Breast epithelium (tissue), 4 donors: ENCODE measurements at regions not wholly inside any gene's neighbourhood (a gene's known extent, or its start where the extent isn't known, plus 50 kb on each side); places are given as distances from the start of the nearest gene placed in this dataset.

Experiments
- DNase-seq, 2 donors: peaks; one replicate each; pipeline ENCODE4 v3.0.0-alpha.2; 2019; ENCODE audit warnings: low spot score in 2 of 2
- H3K27ac ChIP-seq, 2 donors: fragments of 200-600 bp; sonication (generic) in 1 of 2; one replicate each; pipeline ENCODE4 v1.5.1; 2016 to 2019; ENCODE audit warnings: mild to moderate bottlenecking in 1 of 2
- H3K27me3 ChIP-seq, 2 donors: fragments of 200-600 bp; sonication (generic) in 1 of 2; one replicate each; pipeline versions ENCODE4 v1.5.1 to v1.6.0; 2017 to 2019; ENCODE audit warnings: control low read depth in 1 of 2, mild to moderate bottlenecking in 1 of 2
- H3K36me3 ChIP-seq: fragments of 200-600 bp; one replicate; pipeline ENCODE4 v1.5.1; 2019
- H3K4me1 ChIP-seq, 2 donors: fragments of 200-600 bp; sonication (generic); one replicate each; pipeline ENCODE4 v1.5.1; 2016 to 2019; ENCODE audit warnings: control low read depth in 1 of 2
- H3K4me3 ChIP-seq, 3 donors: fragments of 200-600 bp; sonication (generic); 1 replicate in 2 of 3; 2 replicates in 1 of 3; pipeline ENCODE4 v1.5.1; 2016 to 2019; ENCODE audit warnings: mild to moderate bottlenecking in 3 of 3, moderate library complexity in 2 of 3
- H3K9me3 ChIP-seq, 2 donors: fragments of 200-600 bp; sonication (generic) in 1 of 2; one replicate each; pipeline ENCODE4 v1.5.1; 2016 to 2019; ENCODE audit warnings: control low read depth in 1 of 2
- POLR2A ChIP-seq: fragments of 450-650 bp; IDR thresholded peaks from one replicate; pipeline ENCODE4 v1.6.1; 2016; ENCODE audit warnings: antibody characterized with exemption, mild to moderate bottlenecking, moderate library complexity
- POLR2AphosphoS5 ChIP-seq, 3 donors: sonication (generic); formaldehyde crosslinking; IDR thresholded peaks; one replicate each; pipeline ENCODE4 v1.6.1; 2017; ENCODE audit warnings: antibody characterized with exemption in 3 of 3
- intact Hi-C: fragments of 100-400 bp; cut with DNase I; formaldehyde crosslinking; loops from one replicate; pipeline ENCODE4 v1.15.1; 2023; ENCODE audit warnings: low total_unique reads
- TF ChIP-seq, protein P1 (sequence below), 3 donors: fragments of 450-650 bp; IDR thresholded peaks; one replicate each; pipeline ENCODE4 v1.5.1; 2016 to 2017; ENCODE audit warnings: antibody characterized with exemption in 3 of 3, mild to moderate bottlenecking in 3 of 3, moderate library complexity in 3 of 3

DNA sequence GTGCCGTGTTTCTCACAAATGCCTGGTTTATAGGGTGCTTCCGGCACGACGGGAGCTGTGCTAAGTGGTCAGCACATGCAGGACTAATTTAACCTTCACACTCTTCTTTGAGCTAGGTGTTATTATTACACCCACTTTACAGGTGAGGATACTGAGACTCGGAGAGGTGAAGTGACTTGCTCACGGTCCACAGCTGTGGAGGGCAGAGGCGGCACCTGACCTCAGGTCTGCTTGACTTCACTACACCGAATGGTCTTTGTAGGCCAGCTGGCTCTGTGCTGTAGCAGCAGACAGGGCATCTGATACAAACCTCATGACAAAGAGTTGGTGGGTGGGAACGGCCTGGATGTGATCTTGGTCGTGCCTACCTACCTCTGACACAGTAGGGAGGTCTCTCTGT lies 102.0 kb upstream of the BOD1 start:
- DNase-seq = no peak
- no peak for TF ChIP-seq POLR2A
- no peak for TF ChIP-seq POLR2AphosphoS5 (IDR thresholded peaks at IDR 0.05)
- TF ChIP-seq, protein P1, sequence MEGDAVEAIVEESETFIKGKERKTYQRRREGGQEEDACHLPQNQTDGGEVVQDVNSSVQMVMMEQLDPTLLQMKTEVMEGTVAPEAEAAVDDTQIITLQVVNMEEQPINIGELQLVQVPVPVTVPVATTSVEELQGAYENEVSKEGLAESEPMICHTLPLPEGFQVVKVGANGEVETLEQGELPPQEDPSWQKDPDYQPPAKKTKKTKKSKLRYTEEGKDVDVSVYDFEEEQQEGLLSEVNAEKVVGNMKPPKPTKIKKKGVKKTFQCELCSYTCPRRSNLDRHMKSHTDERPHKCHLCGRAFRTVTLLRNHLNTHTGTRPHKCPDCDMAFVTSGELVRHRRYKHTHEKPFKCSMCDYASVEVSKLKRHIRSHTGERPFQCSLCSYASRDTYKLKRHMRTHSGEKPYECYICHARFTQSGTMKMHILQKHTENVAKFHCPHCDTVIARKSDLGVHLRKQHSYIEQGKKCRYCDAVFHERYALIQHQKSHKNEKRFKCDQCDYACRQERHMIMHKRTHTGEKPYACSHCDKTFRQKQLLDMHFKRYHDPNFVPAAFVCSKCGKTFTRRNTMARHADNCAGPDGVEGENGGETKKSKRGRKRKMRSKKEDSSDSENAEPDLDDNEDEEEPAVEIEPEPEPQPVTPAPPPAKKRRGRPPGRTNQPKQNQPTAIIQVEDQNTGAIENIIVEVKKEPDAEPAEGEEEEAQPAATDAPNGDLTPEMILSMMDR (IDR thresholded peaks at IDR 0.05) = no peak
- H3K4me1 ChIP-seq = no peaks in the 10 kb centered on the region

DNA sequence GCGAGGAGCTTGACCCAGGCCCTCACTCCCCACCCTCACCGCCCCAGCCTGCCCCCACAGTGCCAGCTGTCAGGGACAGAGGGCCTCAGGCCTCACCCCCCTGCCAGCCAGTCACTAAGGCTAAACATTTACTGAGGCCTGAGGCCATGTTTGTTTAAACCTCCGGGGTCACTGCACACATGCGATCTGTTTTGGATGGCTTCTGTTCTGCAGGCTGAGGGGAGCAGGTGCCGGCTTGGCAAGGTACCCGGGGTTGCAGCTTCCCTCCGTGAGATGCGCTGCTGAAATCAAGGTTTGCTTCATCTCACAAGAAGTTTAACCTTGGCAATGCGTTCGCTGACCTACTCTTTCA lies 103.3 kb upstream of the BOD1 start:
- Histone ChIP-seq H3K4me1 (no peaks in the 10 kb centered on the region), H3K9me3 (no peaks in the 10 kb centered on the region), H3K4me3 (no peak overlapping the region), H3K27me3 (no peaks in the 10 kb centered on the region), H3K36me3 (no peaks in the 10 kb centered on the region), H3K27ac (no peak overlapping the region)
- DNase-seq = no peak
- TF ChIP-seq, protein P1 (IDR thresholded peaks at IDR 0.05) = no peak
- no peak for TF ChIP-seq POLR2A
- no peak for TF ChIP-seq POLR2AphosphoS5 (IDR thresholded peaks at IDR 0.05)
- intact Hi-C loops = no loop called here

More for the DNA sequence above, 102.0 kb upstream of the BOD1 start:
- H3K36me3 ChIP-seq = no peaks in the 10 kb centered on the region
- H3K9me3 ChIP-seq = no peaks in the 10 kb centered on the region
- intact Hi-C loops = no loop called here
- H3K4me3 ChIP-seq = no peak overlapping the region
- no peaks in the 10 kb centered on the region for H3K27me3 ChIP-seq
- no peak overlapping the region for H3K27ac ChIP-seq

DNA sequence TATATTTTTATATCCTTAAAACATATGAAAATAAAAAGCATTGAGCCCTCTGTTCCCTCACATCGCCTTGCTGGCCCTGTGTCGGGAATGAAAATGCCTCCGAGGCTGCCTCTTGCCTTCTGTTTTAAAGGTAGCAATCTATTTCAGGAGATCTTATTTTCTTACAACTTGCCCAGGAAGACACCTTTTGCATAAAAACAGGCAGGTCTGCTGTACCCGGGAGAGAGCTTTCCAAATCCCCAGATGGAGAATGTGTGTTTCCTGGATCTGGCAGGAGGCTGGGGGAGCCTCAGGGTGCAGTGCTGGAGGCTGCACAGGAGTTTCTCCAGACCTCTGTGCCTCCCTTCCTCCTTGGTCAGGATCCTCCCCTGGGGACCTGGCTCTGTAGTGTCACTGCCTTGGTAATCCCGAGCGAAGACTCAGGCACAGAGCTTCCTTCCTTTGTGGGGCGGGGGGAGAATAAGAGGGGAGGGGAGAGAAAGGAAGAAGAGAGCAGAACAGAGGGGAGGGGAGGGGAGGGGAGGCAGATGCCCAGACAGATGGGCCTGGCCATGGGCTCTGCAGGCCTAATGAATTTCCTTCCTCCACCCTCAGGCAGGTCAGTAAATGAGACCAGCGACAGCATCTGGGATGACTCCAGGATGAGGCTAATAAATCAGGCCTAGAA lies 104.0 kb upstream of the BOD1 start:
- no peaks in the 10 kb centered on the region for H3K36me3 ChIP-seq
- TF ChIP-seq, protein P1 (IDR thresholded peaks at IDR 0.05) = no peak
- no peak for TF ChIP-seq POLR2AphosphoS5 (IDR thresholded peaks at IDR 0.05)
- TF ChIP-seq POLR2A = no peak
- no peaks in the 10 kb centered on the region for H3K27me3 ChIP-seq
- no peak for DNase-seq
- H3K9me3 ChIP-seq = no peaks in the 10 kb centered on the region
- no peak overlapping the region for H3K27ac ChIP-seq
- no peaks in the 10 kb centered on the region for H3K4me1 ChIP-seq
- intact Hi-C loops = no loop called here
- H3K4me3 ChIP-seq = no peak overlapping the region

DNA sequence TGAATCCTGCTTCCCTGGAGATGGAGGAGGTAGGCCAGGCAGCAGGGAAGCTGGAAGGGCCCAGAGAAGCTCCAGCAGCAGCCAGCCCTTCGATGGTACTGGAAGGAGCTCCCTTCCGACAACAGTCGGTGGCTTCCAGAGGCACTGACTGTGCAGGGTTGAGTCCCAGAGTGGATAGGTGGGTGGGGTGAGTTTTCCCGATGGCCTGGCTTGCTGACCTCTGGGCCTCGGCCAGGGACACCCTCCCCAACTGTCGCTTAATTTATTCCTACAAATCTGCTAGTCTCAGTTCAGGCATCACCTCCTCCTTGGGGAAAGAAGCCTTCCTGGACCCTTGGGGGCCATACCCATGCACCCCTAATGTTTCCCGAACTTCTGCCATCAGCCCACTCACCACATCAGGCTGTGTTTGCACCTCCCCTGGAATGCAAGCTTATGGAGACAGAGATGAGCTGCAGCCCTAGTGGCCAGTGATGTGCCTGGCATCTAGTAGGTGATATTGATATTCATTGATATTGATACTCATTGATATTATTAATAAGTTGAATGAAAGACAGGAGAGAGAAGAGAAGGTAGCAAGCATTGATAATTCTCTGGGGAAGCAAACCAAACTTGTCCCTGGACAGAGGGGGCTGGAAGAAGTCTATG lies 104.6 kb upstream of the BOD1 start:
- no peak for DNase-seq
- Histone ChIP-seq H3K9me3 (no peaks in the 10 kb centered on the region), H3K4me1 (no peaks in the 10 kb centered on the region), H3K36me3 (no peaks in the 10 kb centered on the region), H3K27me3 (no peaks in the 10 kb centered on the region), H3K4me3 (no peak overlapping the region), H3K27ac (no peak overlapping the region)
- intact Hi-C loops = no loop called here
- TF ChIP-seq POLR2A = no peak
- TF ChIP-seq POLR2AphosphoS5 (IDR thresholded peaks at IDR 0.05) = no peak
- TF ChIP-seq, protein P1 (IDR thresholded peaks at IDR 0.05) = no peak

DNA sequence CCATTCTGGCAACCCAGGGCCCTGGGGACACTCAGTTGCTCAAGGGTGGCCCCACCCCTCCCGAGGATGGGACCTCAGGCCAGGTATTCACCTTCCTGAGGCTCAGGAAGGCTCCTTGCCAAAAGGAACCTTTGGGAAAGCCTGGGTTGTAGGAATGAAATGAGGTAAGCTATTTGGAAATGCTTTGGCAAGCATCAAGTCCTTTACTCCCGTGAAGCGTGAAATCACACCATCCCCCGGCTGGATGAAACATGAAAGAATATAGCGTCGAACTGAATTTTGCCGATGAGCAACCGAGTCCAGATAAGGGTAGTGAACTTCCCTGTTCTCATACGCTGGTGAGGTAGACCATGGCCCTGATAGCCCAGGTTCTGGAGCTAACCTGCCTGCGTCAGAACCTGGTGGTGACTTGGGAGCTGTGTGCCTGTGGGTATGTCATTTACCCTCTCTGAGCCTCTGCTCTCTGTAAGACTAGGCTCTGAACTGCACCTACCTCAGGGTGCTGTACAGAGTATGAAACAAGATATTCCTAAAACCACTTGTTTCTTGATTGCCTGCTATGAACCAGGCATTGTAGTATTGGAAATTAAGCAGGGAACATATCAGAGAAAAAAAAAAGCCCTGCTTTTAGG lies 105.3 kb upstream of the BOD1 start:
- Histone ChIP-seq H3K4me1 (no peaks in the 10 kb centered on the region), H3K9me3 (no peaks in the 10 kb centered on the region), H3K27me3 (no peaks in the 10 kb centered on the region), H3K27ac (no peak overlapping the region), H3K36me3 (no peaks in the 10 kb centered on the region), H3K4me3 (no peak overlapping the region)
- peak in 1 of 2 donors; percentile 28 for DNase-seq
- TF ChIP-seq, protein P1 (IDR thresholded peaks at IDR 0.05) = no peak
- TF ChIP-seq POLR2A (no peak), POLR2AphosphoS5 (IDR thresholded peaks at IDR 0.05) (no peak)
- intact Hi-C loops = no loop called here
